Keratinocyte (primary cell): ENCODE measurements at regions not wholly inside any gene's neighbourhood (a gene's known extent, or its start where the extent isn't known, plus 50 kb on each side); places are given as distances from the start of the nearest gene placed in this dataset.

ENCODE experiments used
- DNase-seq: peaks from one replicate; pipeline ENCODE4 v3.0.0-alpha.2; 2011; ENCODE audit warnings: low read depth, missing footprints, low spot score
- FAIRE-seq: peaks from 2 replicates; lab custom pipeline; 2011; peaks lifted over from hg19 to GRCh38; lab: Jason Lieb, UNC
- H2AFZ ChIP-seq: 2 replicates; pipeline ENCODE4 v1.6.0; 2012; ENCODE audit warnings: low read length, control low read depth, inconsistent platforms; ENCODE audit not compliant: control insufficient read depth
- H3K27ac ChIP-seq: 2 replicates; pipeline ENCODE4 v1.5.1; 2011; ENCODE audit warnings: low read length; ENCODE audit not compliant: control insufficient read depth, insufficient read depth
- H3K27me3 ChIP-seq: 3 replicates; pipeline ENCODE4 v1.6.0; 2011; ENCODE audit warnings: low read length; ENCODE audit not compliant: control insufficient read depth, insufficient read depth; ENCODE audit errors: extremely low read depth
- H3K36me3 ChIP-seq, 2 experiments: 2 replicates in 1 of 2; 3 replicates in 1 of 2; pipeline ENCODE4 v1.5.1; 2011; ENCODE audit warnings: low read length in 2 of 2, mild to moderate bottlenecking in 1 of 2; ENCODE audit not compliant: control insufficient read depth in 2 of 2, insufficient read depth in 2 of 2; ENCODE audit errors: extremely low read depth in 1 of 2
- H3K4me1 ChIP-seq: 3 replicates; pipeline ENCODE4 v1.5.1; 2011; ENCODE audit warnings: low read length; ENCODE audit not compliant: control insufficient read depth, insufficient read depth; ENCODE audit errors: extremely low read depth
- H3K4me2 ChIP-seq: 3 replicates; pipeline ENCODE4 v1.6.0; 2011; ENCODE audit warnings: low read depth, low read length; ENCODE audit not compliant: control insufficient read depth, insufficient read depth; ENCODE audit errors: extremely low read depth
- H3K4me3 ChIP-seq, 3 experiments: fragments of 200-600 bp in 1 of 3; sonication (generic) in 1 of 3; 2 replicates in 2 of 3; 3 replicates in 1 of 3; pipeline ENCODE4 v1.5.1; 2011 to 2016; ENCODE audit warnings: low read length in 3 of 3, mild to moderate bottlenecking in 3 of 3, control low read depth in 2 of 3, inconsistent platforms in 1 of 3, low read depth in 1 of 3, mixed read lengths in 1 of 3, mixed run types in 1 of 3, moderate library complexity in 1 of 3; ENCODE audit not compliant: control insufficient read depth in 2 of 3, insufficient read depth in 2 of 3; ENCODE audit errors: extremely low read depth in 1 of 3
- H3K79me2 ChIP-seq: 2 replicates; pipeline ENCODE4 v1.6.0; 2012; ENCODE audit warnings: low read length; ENCODE audit not compliant: control insufficient read depth, insufficient read depth
- H3K9ac ChIP-seq: 3 replicates; pipeline ENCODE4 v1.6.0; 2011; ENCODE audit warnings: low read length; ENCODE audit not compliant: control insufficient read depth, insufficient read depth; ENCODE audit errors: extremely low read depth
- H3K9me1 ChIP-seq: 3 replicates; pipeline ENCODE4 v1.6.0; 2011; ENCODE audit warnings: low read length; ENCODE audit not compliant: control insufficient read depth, insufficient read depth; ENCODE audit errors: extremely low read depth
- H3K9me3 ChIP-seq: 2 replicates; pipeline ENCODE4 v1.5.1; 2012; ENCODE audit warnings: low read depth, low read length; ENCODE audit not compliant: control insufficient read depth
- H4K20me1 ChIP-seq: 3 replicates; pipeline ENCODE4 v1.6.0; 2011; ENCODE audit warnings: low read length; ENCODE audit not compliant: control insufficient read depth, insufficient read depth; ENCODE audit errors: extremely low read depth
- EZH2 ChIP-seq: IDR thresholded peaks from one replicate; pipeline ENCODE4 v1.6.1; 2012; ENCODE audit warnings: inconsistent platforms, mild to moderate bottlenecking, low read length, moderate library complexity
- dilution Hi-C: fragments of 300-500 bp; cut with MboI; formaldehyde crosslinking; loops from one replicate; pipeline ENCODE4 v1.7.0; 2020; ENCODE audit warnings: low sequenced_read_pairs; ENCODE audit not compliant: extremely low pct_ligation_motif_present
- TF ChIP-seq, protein P1 (sequence below), 3 experiments: IDR thresholded peaks in 1 of 3; conservative IDR thresholded peaks in 1 of 3; optimal IDR thresholded peaks in 1 of 3; 2 replicates in 2 of 3; 3 replicates in 1 of 3; pipeline versions ENCODE3 to v1.5.1; 2011; ENCODE audit warnings: low read length in 3 of 3, mild to moderate bottlenecking in 3 of 3, moderate library complexity in 2 of 3, control low read depth in 1 of 3, inconsistent platforms in 1 of 3; ENCODE audit not compliant: insufficient read depth in 2 of 3; ENCODE audit errors: extremely low read depth in 1 of 3

DNA sequence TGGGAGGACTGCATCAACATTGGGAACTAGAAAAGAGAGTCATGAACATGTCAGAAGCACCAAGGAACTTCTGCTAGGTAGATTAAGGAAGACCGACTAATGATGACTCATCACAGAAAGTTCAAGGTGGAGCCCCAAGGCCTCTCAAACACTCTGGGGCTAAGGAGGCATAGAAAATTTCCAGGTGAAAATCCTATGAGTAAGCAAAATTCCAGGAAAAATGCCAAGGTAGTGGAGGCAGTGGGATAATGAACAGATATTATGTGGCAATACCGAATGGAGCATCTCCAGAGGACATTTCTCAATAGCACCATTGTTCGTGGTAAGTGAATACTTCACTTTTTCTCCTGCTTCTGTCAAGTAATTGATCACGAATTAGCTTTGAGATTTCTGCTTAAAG lies 336.5 kb downstream of the MZT1 start:
- Histone ChIP-seq H3K27ac (no peak overlapping the region), H4K20me1 (no peaks in the 10 kb centered on the region), H3K9me3 (no peaks in the 10 kb centered on the region), H3K9ac (no peak overlapping the region), H3K4me2 (no peak overlapping the region), H3K4me3 (no peak overlapping the region), H3K36me3 (no peaks in the 10 kb centered on the region), H3K27me3 (no peaks in the 10 kb centered on the region), H3K9me1 (no peaks in the 10 kb centered on the region), H3K79me2 (no peaks in the 10 kb centered on the region), H3K4me1 (peaks cover 9% of the 10 kb centered on the region), H2AFZ (no peak overlapping the region)
- TF ChIP-seq EZH2, result no peak
- TF ChIP-seq, protein P1, sequence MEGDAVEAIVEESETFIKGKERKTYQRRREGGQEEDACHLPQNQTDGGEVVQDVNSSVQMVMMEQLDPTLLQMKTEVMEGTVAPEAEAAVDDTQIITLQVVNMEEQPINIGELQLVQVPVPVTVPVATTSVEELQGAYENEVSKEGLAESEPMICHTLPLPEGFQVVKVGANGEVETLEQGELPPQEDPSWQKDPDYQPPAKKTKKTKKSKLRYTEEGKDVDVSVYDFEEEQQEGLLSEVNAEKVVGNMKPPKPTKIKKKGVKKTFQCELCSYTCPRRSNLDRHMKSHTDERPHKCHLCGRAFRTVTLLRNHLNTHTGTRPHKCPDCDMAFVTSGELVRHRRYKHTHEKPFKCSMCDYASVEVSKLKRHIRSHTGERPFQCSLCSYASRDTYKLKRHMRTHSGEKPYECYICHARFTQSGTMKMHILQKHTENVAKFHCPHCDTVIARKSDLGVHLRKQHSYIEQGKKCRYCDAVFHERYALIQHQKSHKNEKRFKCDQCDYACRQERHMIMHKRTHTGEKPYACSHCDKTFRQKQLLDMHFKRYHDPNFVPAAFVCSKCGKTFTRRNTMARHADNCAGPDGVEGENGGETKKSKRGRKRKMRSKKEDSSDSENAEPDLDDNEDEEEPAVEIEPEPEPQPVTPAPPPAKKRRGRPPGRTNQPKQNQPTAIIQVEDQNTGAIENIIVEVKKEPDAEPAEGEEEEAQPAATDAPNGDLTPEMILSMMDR (optimal IDR thresholded peaks at IDR 0.05 in 1 of 3, IDR thresholded peaks at IDR 0.05 in 1 of 3, conservative IDR thresholded peaks at IDR 0.05 in 1 of 3; ENCODE audit: extremely low read depth in 1 of 3, insufficient read depth in 2 of 3, low read length in 3 of 3), result no peak
- DNase-seq (peak; percentile 92), FAIRE-seq (peak; percentile 94)
- dilution Hi-C loops, result no loop called here

DNA sequence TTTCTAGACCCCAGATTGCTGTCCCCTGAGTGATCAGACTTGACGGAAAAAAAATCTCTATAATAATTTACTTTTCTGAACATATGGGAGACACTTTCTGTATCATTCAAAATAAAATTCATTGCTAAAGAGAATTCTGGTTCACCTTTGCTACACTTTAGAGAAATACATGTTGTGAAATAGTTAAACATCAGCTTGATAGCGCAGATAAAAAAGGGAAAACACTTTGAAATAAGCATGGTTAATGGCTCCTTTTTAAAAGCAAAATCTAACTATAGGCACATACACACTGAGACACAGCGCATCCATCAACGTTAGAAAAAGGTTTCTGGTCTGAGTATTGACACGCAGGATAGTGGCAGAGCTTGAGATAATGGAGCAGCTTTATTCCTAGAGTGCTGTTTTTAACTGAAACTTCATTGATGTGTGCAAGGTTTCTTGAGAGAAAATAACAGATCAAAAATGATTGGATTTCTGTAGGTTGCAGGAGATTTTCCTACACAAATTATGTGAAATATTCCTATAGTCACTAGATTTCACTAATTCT lies 341.2 kb downstream of the MZT1 start:
- Histone ChIP-seq H3K9ac (no peak overlapping the region), H3K9me3 (no peaks in the 10 kb centered on the region), H3K27me3 (no peaks in the 10 kb centered on the region), H4K20me1 (no peaks in the 10 kb centered on the region), H3K4me3 (no peak overlapping the region), H3K4me2 (no peak overlapping the region), H3K79me2 (no peaks in the 10 kb centered on the region), H3K36me3 (no peaks in the 10 kb centered on the region), H3K27ac (no peak overlapping the region), H3K9me1 (no peaks in the 10 kb centered on the region), H2AFZ (no peak overlapping the region), H3K4me1 (peaks cover 13% of the 10 kb centered on the region)
- no peak for DNase-seq
- no peak for FAIRE-seq
- TF ChIP-seq, protein P1 (optimal IDR thresholded peaks at IDR 0.05 in 1 of 3, IDR thresholded peaks at IDR 0.05 in 1 of 3, conservative IDR thresholded peaks at IDR 0.05 in 1 of 3; ENCODE audit: extremely low read depth in 1 of 3, insufficient read depth in 2 of 3, low read length in 3 of 3), result no peak
- TF ChIP-seq EZH2, result no peak
- dilution Hi-C loops, result no loop called here
